Activated effector memory CD4-positive, alpha-beta T cell treated with Interleukin-2 at 50 U/mL for 16 hours (primary cell): ENCODE measurements at regions not wholly inside any gene's neighbourhood (a gene's known extent, or its start where the extent isn't known, plus 50 kb on each side); places are given as distances from the start of the nearest gene placed in this dataset.

Experiments used
- DNase-seq: peaks from one replicate; pipeline ENCODE4 v3.0.0-alpha.2; 2020

GRCh38 chr14:86543521-86543920 is 1013.6 kb downstream of the FLRT2 start:
- DNase-seq, result no peak

- no peak for DNase-seq
These were observed 1012.0 kb downstream of the FLRT2 start for GRCh38 chr14:86541972-86542371.

GRCh38 chr14:86540636-86541247 is 1010.8 kb downstream of the FLRT2 start:
- DNase-seq, result no peak

DNA sequence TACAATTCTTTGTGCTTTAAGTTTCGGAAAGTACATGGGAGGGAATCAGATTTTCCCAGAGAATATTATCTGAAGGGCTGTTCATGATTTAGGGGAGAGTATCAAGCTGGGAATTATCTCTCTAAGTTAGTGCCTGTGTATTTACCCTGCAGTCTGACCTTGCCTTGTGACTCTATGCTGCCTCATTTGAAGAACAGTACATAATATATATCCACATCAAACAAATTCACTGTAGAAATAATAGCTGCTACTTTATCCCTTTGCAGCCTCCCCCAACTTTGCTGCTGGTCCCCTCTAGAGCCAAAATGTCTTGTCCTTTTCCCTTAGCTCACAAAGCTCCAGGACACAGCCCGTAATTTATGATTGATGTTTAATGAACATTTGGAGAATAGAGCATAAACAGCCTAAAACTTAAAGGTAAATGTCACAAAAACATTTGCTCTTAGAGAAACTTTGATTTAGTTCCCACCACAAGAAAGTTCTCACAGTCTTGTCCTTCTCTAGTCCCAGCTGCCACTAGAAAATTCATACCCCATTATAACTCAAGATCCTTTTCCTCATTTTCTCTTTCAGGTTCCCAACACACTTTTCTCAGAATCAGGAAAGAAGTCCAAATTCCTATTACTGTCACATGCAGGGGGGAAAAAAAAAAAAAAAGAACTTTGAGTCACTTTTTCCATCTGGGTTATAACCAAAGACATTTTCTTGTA is 1009.6 kb downstream of the FLRT2 start:
- no peak for DNase-seq

GRCh38 chr14:86533834-86534233 is 1003.9 kb downstream of the FLRT2 start:
- no peak for DNase-seq

- DNase-seq, result no peak
These were observed 1002.3 kb downstream of the FLRT2 start for GRCh38 chr14:86532219-86532618.

DNA sequence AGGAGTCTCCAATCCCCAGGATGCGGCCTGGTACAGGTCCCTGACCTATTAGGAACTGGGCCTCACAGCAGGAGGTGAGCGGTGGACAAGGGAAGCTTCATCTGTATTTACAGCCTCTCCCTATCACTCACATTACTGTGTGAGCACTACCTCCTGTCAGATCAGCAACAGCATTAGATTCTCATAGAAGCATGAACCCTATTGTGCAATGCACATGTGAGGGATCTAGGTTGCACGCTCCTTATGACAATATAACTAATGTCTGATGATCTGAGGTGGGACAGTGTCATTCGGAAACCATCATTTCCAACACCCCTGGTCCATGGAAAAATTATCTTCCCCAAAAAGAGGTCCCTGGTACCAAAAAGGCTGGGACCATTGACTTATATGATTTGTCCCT is 1000.5 kb downstream of the FLRT2 start:
- DNase-seq, result no peak

GRCh38 chr14:86527312-86527711 is 997.4 kb downstream of the FLRT2 start:
- DNase-seq, result no peak

GRCh38 chr14:86525673-86526072 is 995.7 kb downstream of the FLRT2 start:
- no peak for DNase-seq

DNA sequence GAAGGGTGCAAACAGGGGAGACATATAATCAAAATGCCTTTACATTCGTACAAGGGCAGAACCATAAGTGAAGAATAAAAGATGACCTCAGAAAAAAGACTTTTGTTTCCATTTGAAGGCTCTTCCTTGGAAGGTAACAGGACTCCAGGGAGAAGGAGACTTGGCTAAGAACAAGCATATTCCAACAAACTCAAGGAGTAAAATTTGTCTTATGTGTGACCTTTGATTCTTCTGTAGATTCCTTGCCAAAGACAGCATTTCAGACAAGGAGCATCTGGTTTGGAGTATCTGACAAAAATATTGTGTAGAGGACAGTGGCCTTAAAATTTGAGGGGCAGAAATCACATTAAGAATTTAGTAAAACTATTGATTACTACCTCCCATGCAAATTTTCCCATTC is 991.9 kb downstream of the FLRT2 start:
- no peak for DNase-seq

DNA sequence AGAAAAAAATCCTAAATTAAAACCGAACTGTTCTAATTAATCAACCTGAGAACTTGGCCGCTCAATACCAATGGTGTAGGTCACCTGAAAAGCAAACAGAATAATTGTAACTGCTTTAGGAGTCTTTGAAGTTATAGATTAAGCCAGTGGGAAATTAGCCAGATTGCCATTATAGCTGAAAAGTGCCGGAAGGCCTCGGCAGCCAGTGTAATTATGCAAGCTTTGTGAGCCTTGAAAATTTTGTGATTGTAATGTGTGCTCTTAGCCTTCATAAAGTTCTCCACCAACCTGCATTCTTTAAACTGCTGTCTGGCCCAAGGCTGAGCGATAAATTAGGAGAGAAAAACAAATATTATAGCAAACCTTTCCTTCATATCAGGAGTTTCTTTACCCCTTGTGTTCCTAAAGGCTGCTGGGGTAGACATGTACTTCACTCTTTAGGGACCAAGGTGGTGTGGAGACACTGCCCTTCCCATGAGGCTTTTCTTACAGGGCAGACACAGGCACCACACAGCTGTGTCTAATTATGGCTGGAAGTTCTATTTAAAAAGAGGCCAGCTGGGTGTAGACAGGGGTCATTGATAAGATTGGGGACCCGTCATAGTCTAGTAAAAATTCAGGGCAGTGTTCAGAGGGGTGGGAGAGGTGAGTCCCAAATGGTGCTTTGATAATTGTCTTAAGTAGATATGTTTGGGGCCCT is 991.2 kb downstream of the FLRT2 start:
- no peak for DNase-seq

DNA sequence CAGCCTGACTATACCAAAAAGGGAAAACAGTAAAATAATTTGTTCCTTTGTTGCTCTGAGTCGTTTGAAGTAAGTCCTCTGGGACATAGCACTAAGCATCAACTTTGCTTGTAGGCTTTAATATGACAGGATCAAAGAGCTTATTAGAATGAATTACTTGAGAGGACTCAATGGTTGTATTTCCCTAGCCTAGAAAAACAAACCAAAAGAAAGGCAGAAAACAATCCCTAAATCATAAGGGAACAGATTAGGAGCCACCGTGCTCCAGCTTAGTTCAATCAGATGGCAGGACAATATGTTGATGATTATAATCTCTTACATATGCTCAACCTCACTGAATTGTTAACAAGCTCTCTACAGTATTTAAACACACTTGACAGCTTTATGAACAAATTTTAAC is 988.4 kb downstream of the FLRT2 start:
- no peak for DNase-seq

GRCh38 chr14:86515195-86515594 is 985.3 kb downstream of the FLRT2 start:
- DNase-seq, result no peak

DNA sequence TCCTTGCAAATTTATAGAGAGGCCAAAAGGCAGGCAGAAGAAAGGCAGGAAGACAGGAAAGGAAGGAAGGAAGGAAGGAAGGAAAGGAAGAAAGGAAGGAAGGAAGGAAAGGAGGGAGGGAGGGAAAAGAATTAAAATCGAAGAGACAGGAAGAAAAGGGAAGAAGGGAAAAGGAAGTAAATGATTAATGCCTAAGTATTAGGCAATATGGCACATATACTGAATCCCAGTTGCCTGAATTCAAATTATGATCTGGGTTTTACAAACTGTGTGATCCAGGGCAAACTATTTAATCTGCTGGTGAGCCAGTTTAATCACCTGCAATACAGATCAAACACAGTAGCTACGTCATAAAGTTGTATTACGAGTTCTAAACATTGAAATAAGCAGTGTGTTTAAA is 983.6 kb downstream of the FLRT2 start:
- DNase-seq, result no peak

GRCh38 chr14:86513056-86513455 is 983.1 kb downstream of the FLRT2 start:
- DNase-seq, result no peak

- DNase-seq, result no peak
These were observed 980.5 kb downstream of the FLRT2 start for GRCh38 chr14:86510491-86510890.

DNA sequence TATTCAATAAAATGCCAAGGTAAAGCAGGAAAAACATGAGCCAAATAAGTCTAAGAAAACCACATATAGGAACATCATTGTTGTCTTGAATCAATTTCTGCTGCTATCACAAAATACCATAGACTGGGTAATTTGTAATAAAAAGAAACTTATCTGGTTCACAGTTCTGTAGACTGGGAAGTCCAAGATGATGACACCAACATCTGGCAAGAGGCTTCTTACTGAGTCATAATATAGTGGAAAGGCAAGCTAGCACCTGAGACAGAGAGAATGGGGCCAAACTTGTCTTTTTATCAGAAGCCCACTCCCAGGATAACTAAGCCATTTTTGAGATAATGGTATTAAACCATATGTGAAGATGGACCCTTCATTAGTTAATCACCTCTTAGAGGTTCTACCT is 975.9 kb downstream of the FLRT2 start:
- DNase-seq, result no peak

DNA sequence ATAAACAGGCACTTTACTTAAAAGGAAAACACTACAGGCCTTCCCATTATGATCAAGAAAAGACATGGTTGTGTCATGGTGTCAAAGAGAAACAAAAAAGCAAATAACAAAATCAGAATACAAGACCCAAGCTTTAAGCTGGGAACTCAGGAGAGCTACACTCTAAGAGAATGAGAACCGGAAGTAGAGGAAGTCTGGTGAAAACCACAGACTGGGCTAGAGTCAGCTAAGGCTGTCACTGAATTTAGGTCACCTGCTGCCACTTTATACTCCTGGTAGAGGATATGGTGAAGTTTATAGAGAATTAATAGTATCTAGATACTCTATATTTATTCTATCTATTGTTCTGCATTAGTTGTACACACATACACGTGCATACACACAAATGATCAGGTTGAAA is 971.7 kb downstream of the FLRT2 start:
- no peak for DNase-seq

DNA sequence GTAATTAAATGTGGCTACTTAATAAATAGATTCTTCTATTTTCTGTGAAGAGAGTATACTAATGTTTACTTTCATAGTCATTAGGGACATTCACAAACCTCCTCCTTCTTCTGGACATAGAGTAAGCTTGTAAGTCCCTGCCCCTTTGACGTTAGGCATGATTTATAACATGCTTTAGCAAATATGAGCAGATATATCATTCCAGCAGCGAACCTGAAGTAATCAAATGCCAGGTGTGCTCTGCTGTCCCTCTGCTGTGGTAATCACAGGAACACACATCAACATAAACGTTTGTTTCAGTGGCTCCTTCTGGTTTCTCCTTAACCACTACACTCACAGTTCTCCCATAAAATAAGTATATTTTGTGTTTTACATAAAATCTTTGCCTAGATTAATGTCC is 961.8 kb downstream of the FLRT2 start:
- DNase-seq, result no peak

GRCh38 chr14:86481104-86481503 is 951.2 kb downstream of the FLRT2 start:
- DNase-seq, result no peak

- DNase-seq, result no peak
These were observed 934.4 kb downstream of the FLRT2 start for GRCh38 chr14:86464341-86464740.

DNA sequence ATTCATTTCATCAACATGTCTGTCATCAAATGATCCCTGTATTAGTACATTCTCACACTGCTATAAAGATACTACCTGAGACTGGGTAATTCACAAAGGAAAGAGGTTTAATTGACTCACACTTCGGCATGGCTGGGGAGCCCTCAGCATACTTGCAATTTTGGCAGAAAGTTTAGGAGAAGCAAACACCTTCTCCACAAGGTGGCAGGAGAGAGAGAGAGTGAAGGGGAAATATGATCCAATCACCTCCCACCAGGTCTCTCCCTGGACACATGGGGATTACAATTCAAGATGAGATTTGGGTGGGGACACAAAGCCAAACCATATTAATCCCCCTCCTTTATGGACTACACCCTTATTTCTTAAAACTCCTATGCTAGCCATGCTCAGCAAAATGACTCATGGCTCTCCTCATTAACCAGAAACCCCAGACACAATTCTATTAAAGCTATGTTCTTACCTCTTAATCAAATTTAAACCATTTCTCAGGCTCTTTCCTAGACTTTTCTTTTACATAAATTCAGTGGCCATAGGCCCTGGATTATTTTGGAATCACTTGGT is 932.3 kb downstream of the FLRT2 start:
- DNase-seq, result no peak

DNA sequence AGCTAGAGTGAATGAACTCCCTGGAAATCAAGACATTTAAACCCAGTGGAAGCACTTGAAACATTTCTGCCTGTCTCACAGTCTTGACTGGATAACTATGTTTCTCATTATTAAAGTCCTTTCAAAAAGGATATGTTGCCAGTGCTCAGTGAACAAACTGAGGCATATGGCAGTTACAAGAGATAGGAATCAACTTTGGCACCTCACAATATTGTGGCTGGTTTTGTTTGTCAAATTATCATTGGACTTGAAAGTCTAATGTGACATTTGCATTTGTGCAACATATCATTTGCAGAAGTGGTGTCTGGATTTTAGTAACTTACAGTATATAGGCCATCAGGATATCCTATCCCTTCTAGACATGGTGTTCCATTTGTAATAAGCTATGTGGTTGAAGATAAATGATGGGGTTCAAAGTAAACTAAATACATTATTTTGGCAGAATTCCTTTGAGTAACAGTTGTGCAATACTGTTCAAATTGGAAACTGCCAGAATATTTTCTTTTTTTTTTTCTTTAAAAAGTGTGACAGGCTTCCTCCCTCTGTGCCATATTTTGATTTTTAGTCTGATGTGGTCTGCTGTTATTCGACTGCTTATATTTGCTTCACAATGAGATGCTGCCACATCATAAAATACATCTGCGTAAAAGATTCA is 927.7 kb downstream of the FLRT2 start:
- DNase-seq, result no peak

DNA sequence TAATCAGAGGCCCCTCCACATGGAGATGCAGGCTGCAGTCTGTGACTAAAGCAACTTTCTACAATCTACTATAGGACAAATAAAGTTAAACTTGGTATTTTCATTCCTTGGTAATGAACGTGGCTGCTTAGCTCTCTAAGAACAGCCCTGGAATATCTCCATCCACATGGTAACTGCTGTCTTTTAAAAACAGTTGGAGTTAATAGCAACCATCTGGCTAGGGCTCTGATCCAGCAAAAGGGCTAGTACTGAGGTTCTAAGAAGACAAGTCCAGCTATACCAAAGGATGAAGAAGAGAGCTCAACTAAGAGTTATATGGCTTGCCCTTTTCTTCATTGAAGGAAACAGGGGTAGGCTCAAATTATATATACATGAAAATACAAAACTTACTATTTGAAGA is 920.1 kb downstream of the FLRT2 start:
- no peak for DNase-seq
